PC-3 (cell line): ENCODE measurements at regions not wholly inside any gene's neighbourhood (a gene's known extent, or its start where the extent isn't known, plus 50 kb on each side); places are given as distances from the start of the nearest gene placed in this dataset.

Source experiments
- CTCF ChIP-seq: fragments of 300-600 bp; sonication (generic); conservative IDR thresholded peaks from 2 replicates; pipeline ENCODE4 v1.5.1; 2017; ENCODE audit warnings: antibody characterized with exemption, low read depth, mild to moderate bottlenecking, low read length
- EZH2 ChIP-seq: fragments of 300-600 bp; sonication (generic); IDR thresholded peaks from one replicate; pipeline ENCODE4 v1.6.1; 2017; ENCODE audit warnings: antibody characterized with exemption, mild to moderate bottlenecking, low read length; ENCODE audit not compliant: unreplicated experiment
- EZH2phosphoT487 ChIP-seq: fragments of 300-600 bp; sonication (generic); IDR thresholded peaks from 2 replicates; pipeline ENCODE4 v1.6.1; 2018; ENCODE audit warnings: mild to moderate bottlenecking, antibody characterized with exemption, low read length, borderline replicate concordance

GRCh38 chrX:82734140-82734539 is 774.0 kb upstream of the POU3F4 start:
- no peak for TF ChIP-seq EZH2phosphoT487
- TF ChIP-seq CTCF, result no peak
- no peak for TF ChIP-seq EZH2
